HL-60 (cell line): ENCODE measurements at regions not wholly inside any gene's neighbourhood (a gene's known extent, or its start where the extent isn't known, plus 50 kb on each side); places are given as distances from the start of the nearest gene placed in this dataset.

Source experiments
- GABPA ChIP-seq: IDR thresholded peaks from 2 replicates; pipeline ENCODE4 v1.6.1; 2012; ENCODE audit warnings: low read depth
- POLR2AphosphoS5 ChIP-seq: IDR thresholded peaks from 2 replicates; pipeline ENCODE4 v1.6.1; 2012; ENCODE audit warnings: low read depth
- REST ChIP-seq: IDR thresholded peaks from 2 replicates; pipeline ENCODE4 v1.6.1; 2012; ENCODE audit warnings: low read depth; ENCODE audit not compliant: insufficient replicate concordance
- TF ChIP-seq, protein P1 (sequence below): IDR thresholded peaks from one replicate; pipeline ENCODE4 v1.5.1; 2011; ENCODE audit warnings: low read length, control low read depth, inconsistent platforms; ENCODE audit not compliant: insufficient read depth

DNA sequence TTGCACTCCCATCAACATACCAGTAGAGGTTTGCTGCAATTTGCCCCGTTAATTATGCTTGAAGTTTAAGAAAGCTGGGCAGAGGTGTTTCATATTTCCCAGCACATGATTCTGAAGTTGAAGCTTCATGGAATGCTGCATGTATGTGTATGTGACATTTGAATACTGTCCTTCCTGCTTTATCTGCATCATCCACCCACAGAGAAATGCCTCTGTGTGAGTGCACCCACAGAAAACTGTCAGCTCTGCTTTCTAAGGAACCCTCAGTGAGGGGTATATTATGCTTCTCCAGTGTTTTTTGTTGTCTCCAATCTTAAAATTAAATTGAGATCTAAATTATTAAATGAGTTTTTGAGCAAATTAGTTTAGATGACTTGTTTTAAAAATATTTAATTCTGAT lies 358.1 kb upstream of the PIK3R1 start:
- TF ChIP-seq, protein P1, sequence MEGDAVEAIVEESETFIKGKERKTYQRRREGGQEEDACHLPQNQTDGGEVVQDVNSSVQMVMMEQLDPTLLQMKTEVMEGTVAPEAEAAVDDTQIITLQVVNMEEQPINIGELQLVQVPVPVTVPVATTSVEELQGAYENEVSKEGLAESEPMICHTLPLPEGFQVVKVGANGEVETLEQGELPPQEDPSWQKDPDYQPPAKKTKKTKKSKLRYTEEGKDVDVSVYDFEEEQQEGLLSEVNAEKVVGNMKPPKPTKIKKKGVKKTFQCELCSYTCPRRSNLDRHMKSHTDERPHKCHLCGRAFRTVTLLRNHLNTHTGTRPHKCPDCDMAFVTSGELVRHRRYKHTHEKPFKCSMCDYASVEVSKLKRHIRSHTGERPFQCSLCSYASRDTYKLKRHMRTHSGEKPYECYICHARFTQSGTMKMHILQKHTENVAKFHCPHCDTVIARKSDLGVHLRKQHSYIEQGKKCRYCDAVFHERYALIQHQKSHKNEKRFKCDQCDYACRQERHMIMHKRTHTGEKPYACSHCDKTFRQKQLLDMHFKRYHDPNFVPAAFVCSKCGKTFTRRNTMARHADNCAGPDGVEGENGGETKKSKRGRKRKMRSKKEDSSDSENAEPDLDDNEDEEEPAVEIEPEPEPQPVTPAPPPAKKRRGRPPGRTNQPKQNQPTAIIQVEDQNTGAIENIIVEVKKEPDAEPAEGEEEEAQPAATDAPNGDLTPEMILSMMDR: no peak
- TF ChIP-seq POLR2AphosphoS5 (no peak), REST (no peak), GABPA (no peak)
